GM12875 (cell line): ENCODE measurements at regions not wholly inside any gene's neighbourhood (a gene's known extent, or its start where the extent isn't known, plus 50 kb on each side); places are given as distances from the start of the nearest gene placed in this dataset.

Source experiments
- H3K4me3 ChIP-seq: one replicate; pipeline ENCODE4 v1.5.1; 2011; ENCODE audit warnings: low read depth, low read length, control low read depth
- TF ChIP-seq, protein P1 (sequence below): IDR thresholded peaks from 2 replicates; pipeline ENCODE4 v1.5.1; 2011; ENCODE audit warnings: low read depth, mild to moderate bottlenecking, control low read depth, inconsistent platforms, low read length, moderate library complexity, borderline replicate concordance; ENCODE audit not compliant: insufficient read depth

DNA sequence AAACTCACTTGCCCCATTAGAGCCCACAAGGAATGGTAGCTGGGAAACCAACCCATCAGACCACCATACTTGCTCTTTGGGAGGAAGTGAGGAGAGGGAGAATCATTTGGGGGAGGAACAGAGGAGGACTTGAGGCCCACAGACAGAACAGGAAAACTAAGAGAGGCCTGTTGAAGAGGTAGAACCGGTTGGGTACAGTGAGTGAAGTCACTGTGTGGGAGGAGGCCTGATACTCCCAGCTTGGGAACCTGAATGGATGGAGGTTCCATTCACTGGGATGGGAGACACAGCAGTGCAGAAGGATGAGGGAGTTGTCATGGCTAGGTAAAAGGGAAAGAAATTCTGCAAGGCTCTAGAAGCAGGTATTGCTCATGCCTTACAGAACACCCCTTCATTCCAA is 63.4 kb upstream of the PSEN2 start:
- TF ChIP-seq, protein P1, sequence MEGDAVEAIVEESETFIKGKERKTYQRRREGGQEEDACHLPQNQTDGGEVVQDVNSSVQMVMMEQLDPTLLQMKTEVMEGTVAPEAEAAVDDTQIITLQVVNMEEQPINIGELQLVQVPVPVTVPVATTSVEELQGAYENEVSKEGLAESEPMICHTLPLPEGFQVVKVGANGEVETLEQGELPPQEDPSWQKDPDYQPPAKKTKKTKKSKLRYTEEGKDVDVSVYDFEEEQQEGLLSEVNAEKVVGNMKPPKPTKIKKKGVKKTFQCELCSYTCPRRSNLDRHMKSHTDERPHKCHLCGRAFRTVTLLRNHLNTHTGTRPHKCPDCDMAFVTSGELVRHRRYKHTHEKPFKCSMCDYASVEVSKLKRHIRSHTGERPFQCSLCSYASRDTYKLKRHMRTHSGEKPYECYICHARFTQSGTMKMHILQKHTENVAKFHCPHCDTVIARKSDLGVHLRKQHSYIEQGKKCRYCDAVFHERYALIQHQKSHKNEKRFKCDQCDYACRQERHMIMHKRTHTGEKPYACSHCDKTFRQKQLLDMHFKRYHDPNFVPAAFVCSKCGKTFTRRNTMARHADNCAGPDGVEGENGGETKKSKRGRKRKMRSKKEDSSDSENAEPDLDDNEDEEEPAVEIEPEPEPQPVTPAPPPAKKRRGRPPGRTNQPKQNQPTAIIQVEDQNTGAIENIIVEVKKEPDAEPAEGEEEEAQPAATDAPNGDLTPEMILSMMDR: no peak
- H3K4me3 ChIP-seq: no peak overlapping the region

DNA sequence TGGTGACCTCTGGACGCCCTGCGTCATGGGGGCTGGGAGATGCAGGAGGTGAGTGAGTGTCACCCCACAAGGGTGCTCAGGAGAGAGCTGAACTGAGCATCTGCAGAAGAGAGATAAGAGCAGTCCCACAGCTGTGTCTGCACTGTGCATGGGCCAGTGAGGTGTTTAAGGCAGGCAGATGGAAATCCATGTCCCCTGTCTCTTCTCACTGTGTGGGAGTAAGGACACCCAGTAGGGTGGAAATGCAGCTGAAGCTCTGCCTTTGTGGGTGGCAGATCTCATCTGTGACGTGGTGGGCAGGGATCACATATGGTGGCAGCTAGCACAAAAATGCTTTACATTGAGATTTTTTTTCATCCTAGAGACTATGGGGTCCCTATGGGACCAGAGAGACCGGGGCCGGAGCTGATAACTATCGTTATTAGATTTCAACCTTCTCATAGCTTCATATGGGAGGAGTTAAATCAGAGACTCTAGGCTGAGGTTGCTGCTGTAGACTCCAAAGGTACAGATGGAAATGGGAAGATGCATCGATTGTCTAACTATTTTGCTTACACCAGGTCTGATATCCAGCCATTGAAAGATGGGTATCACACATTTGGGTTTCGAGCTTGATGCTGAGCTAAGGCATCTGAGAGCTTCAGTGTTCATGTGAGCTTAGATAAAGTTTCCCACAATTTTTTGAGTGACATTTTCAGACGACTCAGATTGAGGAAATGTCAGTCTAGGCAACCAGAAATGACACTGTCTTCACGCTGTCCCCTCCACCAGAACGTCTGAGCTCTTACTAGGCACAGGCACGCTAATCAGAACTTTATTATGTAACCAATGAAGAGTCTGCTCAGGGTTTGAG is 65.3 kb upstream of the PSEN2 start:
- TF ChIP-seq, protein P1: no peak

DNA sequence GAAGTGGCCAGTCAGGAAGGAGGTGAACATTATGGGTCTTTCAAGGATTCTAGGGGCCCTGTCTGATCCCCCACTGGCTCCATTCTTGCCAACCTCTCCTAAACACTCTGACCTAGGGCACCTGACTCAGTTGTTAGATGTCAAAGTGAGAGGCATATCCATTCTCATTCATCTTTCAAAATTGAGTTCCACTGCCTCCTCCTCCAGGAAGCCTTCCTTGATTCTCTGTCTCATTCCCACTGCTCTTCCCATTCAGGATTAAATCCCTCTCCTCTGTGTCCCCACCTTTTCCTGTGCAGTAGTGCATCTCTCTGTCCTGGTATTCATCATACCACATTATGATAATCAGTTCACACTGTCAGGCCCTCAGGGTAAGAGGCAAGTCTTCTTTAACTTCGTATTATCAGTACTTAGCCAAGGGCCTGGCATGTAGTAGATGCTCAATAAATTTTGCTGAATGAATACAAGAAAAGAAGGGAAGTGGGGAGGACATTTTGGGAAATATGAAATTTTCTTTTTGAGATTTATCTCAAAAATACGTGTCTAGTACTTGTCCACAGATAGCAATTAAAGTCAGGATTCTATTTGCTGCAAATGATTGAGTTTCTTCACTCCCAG is 61.8 kb upstream of the ITPKB start:
- TF ChIP-seq, protein P1: no peak
- H3K4me3 ChIP-seq: no peak overlapping the region

More for the DNA sequence above, 65.3 kb upstream of the PSEN2 start:
- H3K4me3 ChIP-seq: no peak overlapping the region

DNA sequence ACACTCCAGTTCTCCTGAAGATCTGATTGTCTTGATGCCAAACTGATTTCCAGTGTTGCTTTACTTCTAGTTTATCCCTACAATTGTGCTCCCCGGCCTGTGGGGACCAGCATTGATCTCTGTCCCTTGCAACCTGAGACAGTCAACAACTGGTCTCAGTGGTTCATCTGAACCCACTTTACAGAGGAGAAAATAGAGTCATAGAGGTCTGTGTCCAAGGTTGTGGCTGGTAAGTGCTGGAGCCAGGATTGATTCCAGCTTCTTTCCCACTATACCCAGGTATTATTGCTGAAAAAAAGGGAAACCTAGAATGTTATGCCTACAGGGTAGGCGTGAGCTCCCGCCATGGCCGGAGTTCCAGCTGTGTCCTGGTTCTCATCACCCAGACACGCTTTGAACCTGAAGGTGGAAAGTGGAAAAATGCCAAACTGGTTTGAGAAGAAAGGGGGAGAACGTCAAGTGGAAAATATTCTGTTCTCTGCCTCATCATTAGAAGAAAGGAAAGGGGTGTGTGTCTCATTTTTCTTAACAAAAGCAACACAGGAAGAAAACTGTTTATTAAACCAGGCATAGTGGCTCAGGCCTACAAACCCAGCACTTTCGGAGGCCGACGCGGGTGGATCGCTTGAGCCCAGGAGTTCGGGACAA is 60.7 kb upstream of the ITPKB start:
- TF ChIP-seq, protein P1: no peak
- H3K4me3 ChIP-seq: no peak overlapping the region

DNA sequence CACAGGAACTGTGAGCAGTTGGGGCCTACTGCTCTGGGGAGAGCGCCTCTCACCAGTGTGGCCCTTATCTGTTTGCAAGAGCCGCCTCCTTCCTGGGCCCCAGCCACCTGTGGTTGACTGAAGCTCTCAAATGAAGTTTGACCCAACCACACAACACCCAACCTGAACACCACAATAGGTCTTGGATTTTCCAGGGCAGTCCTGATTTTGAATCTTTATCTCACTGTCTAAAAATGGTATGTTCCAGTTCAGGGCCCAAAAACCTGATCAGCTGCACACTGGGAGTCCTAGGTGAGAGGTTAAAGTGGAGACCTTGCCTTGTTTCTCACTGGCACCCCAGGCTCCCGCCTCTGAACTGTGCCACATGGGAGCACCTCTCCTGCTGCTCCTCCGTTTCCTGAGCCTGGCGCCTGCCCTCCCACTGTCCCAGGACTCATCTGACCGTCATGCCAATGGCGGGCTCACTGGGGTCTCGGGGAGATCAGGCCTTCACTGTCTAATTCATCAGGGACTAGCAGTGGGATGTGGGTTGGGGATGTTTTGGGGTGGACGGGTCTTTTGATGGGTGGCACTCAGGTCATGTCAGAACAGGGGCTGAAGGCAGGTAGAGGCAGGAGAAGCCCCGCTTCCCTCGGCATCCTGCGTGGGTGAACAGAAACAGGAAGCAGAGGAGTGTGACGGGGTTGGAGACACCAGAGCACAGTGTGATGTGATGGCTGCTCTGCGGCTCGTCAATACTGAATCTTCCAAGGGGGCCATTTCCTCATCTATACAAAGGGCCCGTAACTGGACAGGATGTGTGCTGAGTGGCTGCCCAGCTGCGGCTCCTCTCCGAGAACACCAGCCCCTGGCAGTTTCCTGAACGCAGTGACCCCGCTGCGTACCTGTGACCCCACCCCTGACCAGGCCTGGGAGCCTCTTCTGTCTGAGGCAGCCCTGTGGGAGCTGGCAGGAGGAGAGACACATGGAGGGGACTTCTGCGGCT is 59.6 kb upstream of the ITPKB start:
- TF ChIP-seq, protein P1: no peak
- H3K4me3 ChIP-seq: peak overlapping the region; percentile 31

DNA sequence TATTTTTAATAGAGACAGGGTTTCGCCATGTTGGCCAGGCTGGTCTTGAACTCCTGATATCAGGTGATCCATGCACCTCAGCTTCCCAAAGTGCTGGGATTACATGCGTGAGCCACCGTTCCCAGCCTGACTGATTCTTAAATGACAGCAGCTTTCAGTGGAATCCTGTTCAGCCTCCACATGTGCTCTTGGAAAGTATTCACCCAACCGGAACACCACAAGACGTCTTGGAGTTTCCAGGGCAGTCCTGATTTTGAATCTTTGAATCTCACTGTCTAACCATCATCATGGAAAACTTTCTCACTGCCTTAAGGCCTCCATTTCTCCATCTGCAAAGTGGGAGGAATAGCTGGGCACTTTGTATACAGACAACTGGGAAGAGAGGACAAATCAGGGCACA is 58.1 kb upstream of the ITPKB start:
- H3K4me3 ChIP-seq: no peak overlapping the region
- TF ChIP-seq, protein P1: no peak
